Heart right ventricle (tissue), 16 donors: ENCODE measurements at regions not wholly inside any gene's neighbourhood (a gene's known extent, or its start where the extent isn't known, plus 50 kb on each side); places are given as distances from the start of the nearest gene placed in this dataset.

Source experiments
- ATAC-seq, 8 donors: fragments of 200-7000 bp; cut with Tn5 transposase; one replicate each; pipeline ENCODE4 v1.9.1; 2020; ENCODE audit warnings: mild to moderate bottlenecking in 8 of 8, moderate library complexity in 8 of 8, moderate number of reproducible peaks in 1 of 8
- DNase-seq, 2 donors: peaks; one replicate each; pipeline ENCODE4 v3.0.0-alpha.2; 2020
- H3K27ac ChIP-seq, 10 donors: fragments of 200-600 bp; sonication (generic) in 2 of 10; one replicate each; pipeline versions ENCODE4 v1.5.0 to v1.8.0; 2020 to 2022; ENCODE audit warnings: mild to moderate bottlenecking in 3 of 10
- H3K27me3 ChIP-seq, 7 donors: fragments of 200-600 bp; one replicate each; pipeline ENCODE4 v1.8.0; 2021 to 2022; ENCODE audit warnings: mild to moderate bottlenecking in 2 of 7
- H3K36me3 ChIP-seq, 9 donors: fragments of 200-600 bp; sonication (generic) in 1 of 9; one replicate each; pipeline versions ENCODE4 v1.5.0 to v1.8.0; 2020 to 2022; ENCODE audit warnings: mild to moderate bottlenecking in 2 of 9
- H3K4me1 ChIP-seq, 9 donors: fragments of 200-600 bp; sonication (generic) in 1 of 9; one replicate each; pipeline versions ENCODE4 v1.5.0 to v1.8.0; 2020 to 2022; ENCODE audit warnings: mild to moderate bottlenecking in 4 of 9
- H3K4me3 ChIP-seq, 10 donors: fragments of 200-600 bp; sonication (generic) in 2 of 10; one replicate each; pipeline versions ENCODE4 v1.5.0 to v1.8.0; 2020 to 2022; ENCODE audit warnings: mild to moderate bottlenecking in 7 of 10, moderate library complexity in 2 of 10
- H3K9me3 ChIP-seq, 11 donors: fragments of 200-600 bp in 10 of 11; sonication (generic) in 2 of 11; one replicate each; pipeline versions ENCODE4 v1.5.0 to v1.8.0; 2013 to 2022; ENCODE audit warnings: mild to moderate bottlenecking in 2 of 11, control low read depth in 1 of 11, moderate library complexity in 1 of 11
- WGBS, 2 donors: extraction: QIAGEN DNeasy Blood & Tissue Kit; methylation state at CpG; one replicate each; pipeline ENCODE4 v1.1.7; 2013; ENCODE audit warnings: inconsistent platforms in 1 of 2; 5-methylcytosine and 5-hydroxymethylcytosine counted together
- intact Hi-C, 10 donors: fragments of 100-400 bp; cut with DNase I; formaldehyde crosslinking; loops; one replicate each; pipeline versions ENCODE4 v1.11.1 to v1.14.2; 2022
- TF ChIP-seq, protein P1 (sequence below), 9 donors: fragments of 200-600 bp; sonication (generic) in 2 of 9; IDR thresholded peaks; one replicate each; pipeline versions ENCODE4 v1.5.0 to v1.8.0; 2021 to 2022; ENCODE audit warnings: antibody characterized with exemption in 9 of 9, mild to moderate bottlenecking in 5 of 9, moderate library complexity in 1 of 9
- donor health status: Arrhythmogenic right ventricular cardiomyopathy.
- donor health status: ischemic (EF 13 %, LVEDD 7.1; RV severe dilation, severe dysfunction).
- donor health status: healthy with polysubstance abuse.
- donor health status: DM: no; HTN: yes; CAD: no.
- donor health status: DM: no; HTN: no; CAD: no.
- donor health status: ischemic (EF 25% LVEDD 6.9; RV normal size, moderate dysfunction).
- donor health status: ischemic (EF 25% LVEDD 5.7; RV mildly dilated, moderate dysfunction).
- donor health status: healthy.
- donor health status: DM: yes; HTN: yes; CAD: no.
- donor health status: Ischemic cardiomyopathy.
- donor health status: ischemic (EF 35%, LVEDD 5.7; RV mildly dilated, moderate dysfunction).
- donor health status: nonischemic (EF 11% LVEDD 7.7; RV severe dilation, severe dysfunction).
- donor health status: DM: yes; HTN: yes; CAD: no.
- donor health status: PGD.
- donor health status: ischemic (EF 29% LVEDD 5.4; RV normal size, mild dysfunction).
- donor health status: nonischemic (EF 23%, LVEDD 6.1; RV moderate dilation, normal function).

DNA sequence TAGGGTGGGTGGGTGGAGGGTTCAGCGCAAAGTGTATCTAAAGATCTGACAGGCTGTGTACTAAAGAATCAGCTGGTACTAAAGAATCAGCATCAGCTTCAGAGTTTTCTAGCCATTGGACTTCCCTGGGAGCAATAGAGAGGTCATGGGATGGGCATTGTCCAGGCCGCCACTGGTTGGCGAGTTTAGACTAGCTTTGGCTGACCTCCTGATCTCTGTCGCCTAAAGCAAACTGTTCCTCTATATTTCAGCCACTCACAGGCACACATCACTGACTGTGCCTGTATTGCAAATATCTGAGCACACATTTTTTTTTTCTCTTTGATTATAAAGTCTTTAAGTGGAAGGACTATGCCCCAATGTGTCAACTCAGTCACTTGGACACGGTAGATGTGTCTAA lies 267.8 kb upstream of the SKOR2 start:
- intact Hi-C loops, result loop anchor here in 1 of 10 donors (10.0 kb wide), 1 partner anchor 134 kb away; no protein-coding TSS in a partner anchor
- Histone ChIP-seq H3K4me1 (no peaks in the 10 kb centered on the region), H3K27me3 (peaks cover 0 to 12% (median 0%) of the 10 kb centered on the region in 7 donors), H3K9me3 (peaks cover 0 to 3% (median 0%) of the 10 kb centered on the region in 11 donors), H3K27ac (no peak overlapping the region), H3K4me3 (no peak overlapping the region), H3K36me3 (no peaks in the 10 kb centered on the region)
- TF ChIP-seq, protein P1, sequence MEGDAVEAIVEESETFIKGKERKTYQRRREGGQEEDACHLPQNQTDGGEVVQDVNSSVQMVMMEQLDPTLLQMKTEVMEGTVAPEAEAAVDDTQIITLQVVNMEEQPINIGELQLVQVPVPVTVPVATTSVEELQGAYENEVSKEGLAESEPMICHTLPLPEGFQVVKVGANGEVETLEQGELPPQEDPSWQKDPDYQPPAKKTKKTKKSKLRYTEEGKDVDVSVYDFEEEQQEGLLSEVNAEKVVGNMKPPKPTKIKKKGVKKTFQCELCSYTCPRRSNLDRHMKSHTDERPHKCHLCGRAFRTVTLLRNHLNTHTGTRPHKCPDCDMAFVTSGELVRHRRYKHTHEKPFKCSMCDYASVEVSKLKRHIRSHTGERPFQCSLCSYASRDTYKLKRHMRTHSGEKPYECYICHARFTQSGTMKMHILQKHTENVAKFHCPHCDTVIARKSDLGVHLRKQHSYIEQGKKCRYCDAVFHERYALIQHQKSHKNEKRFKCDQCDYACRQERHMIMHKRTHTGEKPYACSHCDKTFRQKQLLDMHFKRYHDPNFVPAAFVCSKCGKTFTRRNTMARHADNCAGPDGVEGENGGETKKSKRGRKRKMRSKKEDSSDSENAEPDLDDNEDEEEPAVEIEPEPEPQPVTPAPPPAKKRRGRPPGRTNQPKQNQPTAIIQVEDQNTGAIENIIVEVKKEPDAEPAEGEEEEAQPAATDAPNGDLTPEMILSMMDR (IDR thresholded peaks at IDR 0.05), result no peak
- WGBS, 2 donors, result 87 to 96% methylated on average over 5 of the region's 5 CpGs
- DNase-seq, result no peak
- no peak for ATAC-seq

- 73 to 87% methylated on average over 3 of the region's 3 CpGs for WGBS, 2 donors
- intact Hi-C loops, result loop anchor here in 1 of 10 donors (10.0 kb wide), 1 partner anchor 129 kb away; no protein-coding TSS in a partner anchor
- H3K27ac ChIP-seq, result no peak overlapping the region
- no peak for DNase-seq
- H3K36me3 ChIP-seq, result no peaks in the 10 kb centered on the region
- H3K4me1 ChIP-seq, result peaks cover 0 to 4% (median 0%) of the 10 kb centered on the region in 9 donors
- H3K9me3 ChIP-seq, result peaks cover 0 to 3% (median 0%) of the 10 kb centered on the region in 11 donors
- no peak overlapping the region for H3K4me3 ChIP-seq
- H3K27me3 ChIP-seq, result peaks cover 0 to 14% (median 0%) of the 10 kb centered on the region in 7 donors
- no peak for ATAC-seq
- TF ChIP-seq, protein P1 (IDR thresholded peaks at IDR 0.05), result no peak
Measured at GRCh38 chr18:47513614-47514013, 262.2 kb upstream of the SKOR2 start.

DNA sequence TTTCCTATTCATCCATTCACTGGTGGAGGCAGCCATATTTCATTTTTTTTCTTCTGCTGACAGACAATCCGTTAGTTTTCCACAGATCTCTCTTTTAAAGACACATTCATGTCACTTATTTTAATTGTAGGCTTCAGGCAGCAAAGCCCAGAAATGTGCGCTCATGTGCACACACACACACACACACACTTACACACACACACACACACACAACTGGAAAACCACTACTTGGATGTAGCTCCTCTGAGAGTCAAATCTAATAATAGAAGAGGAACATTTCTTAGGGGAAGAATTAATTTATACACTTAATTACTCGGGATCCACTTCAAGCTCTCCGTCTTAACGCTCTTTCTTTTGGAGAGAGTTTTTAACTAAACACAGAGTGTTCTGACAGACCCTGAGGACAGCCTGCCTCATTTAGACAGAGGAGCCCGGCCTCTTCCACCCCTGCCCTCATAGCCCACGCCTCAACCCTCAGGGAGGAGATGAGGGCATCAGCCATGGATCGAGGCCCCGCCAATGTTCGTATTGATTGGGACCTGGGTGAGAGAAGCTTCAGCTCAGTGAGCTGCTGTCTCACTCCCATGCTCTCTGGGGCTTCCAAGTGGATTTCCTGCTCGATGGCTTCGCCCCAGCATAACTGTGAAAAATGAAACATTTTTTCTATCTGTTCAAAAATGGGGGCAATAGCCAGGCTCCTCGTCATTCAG lies 261.4 kb upstream of the SKOR2 start:
- H3K9me3 ChIP-seq, result peaks cover 0 to 3% (median 0%) of the 10 kb centered on the region in 11 donors
- TF ChIP-seq, protein P1 (IDR thresholded peaks at IDR 0.05), result no peak
- ATAC-seq (no peak), DNase-seq (no peak)
- H3K36me3 ChIP-seq, result no peaks in the 10 kb centered on the region
- intact Hi-C loops, result loop anchor here in 1 of 10 donors (10.0 kb wide), 1 partner anchor 128 kb away; no protein-coding TSS in a partner anchor
- H3K4me1 ChIP-seq, result peaks cover 0 to 4% (median 0%) of the 10 kb centered on the region in 9 donors
- H3K4me3 ChIP-seq, result no peak overlapping the region
- H3K27ac ChIP-seq, result no peak overlapping the region
- WGBS, 2 donors, result 85 to 89% methylated on average over 13 of the region's 13 CpGs
- H3K27me3 ChIP-seq, result peaks cover 0 to 14% (median 0%) of the 10 kb centered on the region in 7 donors

GRCh38 chr18:47512056-47512455 lies 260.6 kb upstream of the SKOR2 start:
- intact Hi-C loops, result loop anchor here in 1 of 10 donors (10.0 kb wide), 1 partner anchor 127 kb away; no protein-coding TSS in a partner anchor
- no peaks in the 10 kb centered on the region for H3K36me3 ChIP-seq
- 40 to 56% methylated on average over 6 of the region's 6 CpGs for WGBS, 2 donors
- H3K4me3 ChIP-seq, result no peak overlapping the region
- H3K27ac ChIP-seq, result no peak overlapping the region
- no peak for ATAC-seq
- peak in 1 of 2 donors; percentile 13 for DNase-seq
- peaks cover 0 to 14% (median 0%) of the 10 kb centered on the region in 7 donors for H3K27me3 ChIP-seq
- TF ChIP-seq, protein P1 (IDR thresholded peaks at IDR 0.05), result no peak
- H3K4me1 ChIP-seq, result peaks cover 0 to 4% (median 0%) of the 10 kb centered on the region in 9 donors
- peaks cover 0 to 3% (median 0%) of the 10 kb centered on the region in 11 donors for H3K9me3 ChIP-seq
